Lower lobe of right lung (tissue), 2 donors: ENCODE measurements at regions not wholly inside any gene's neighbourhood (a gene's known extent, or its start where the extent isn't known, plus 50 kb on each side); places are given as distances from the start of the nearest gene placed in this dataset.
"Not testable (repeated sequence)": the region's sequence is repeated elsewhere in the genome, so short reads cannot be mapped to it uniquely, and the experiment has no call there.

Experiments
- ATAC-seq, 2 donors: fragments of 200-7000 bp; cut with Tn5 transposase; one replicate each; pipeline ENCODE4 v1.9.1; 2020 to 2022; ENCODE audit warnings: mild to moderate bottlenecking in 2 of 2, moderate library complexity in 2 of 2
- DNase-seq: peaks from one replicate; pipeline ENCODE4 v3.0.0-alpha.2; 2020
- H3K27ac ChIP-seq: fragments of 200-600 bp; one replicate; pipeline ENCODE4 v1.8.0; 2022
- H3K27me3 ChIP-seq: fragments of 200-600 bp; one replicate; pipeline ENCODE4 v1.8.0; 2022; ENCODE audit warnings: low read depth
- H3K36me3 ChIP-seq: fragments of 200-600 bp; one replicate; pipeline ENCODE4 v1.8.0; 2022; ENCODE audit warnings: mild to moderate bottlenecking
- H3K4me1 ChIP-seq: fragments of 200-600 bp; one replicate; pipeline ENCODE4 v1.8.0; 2022
- H3K4me3 ChIP-seq: fragments of 200-600 bp; one replicate; pipeline ENCODE4 v1.8.0; 2022; ENCODE audit warnings: mild to moderate bottlenecking
- H3K9me3 ChIP-seq: fragments of 200-600 bp; one replicate; pipeline ENCODE4 v1.8.0; 2022
- intact Hi-C: fragments of 100-400 bp; cut with DNase I; formaldehyde crosslinking; loops from one replicate; pipeline ENCODE4 v1.11.0; 2022
- TF ChIP-seq, protein P1 (sequence below): fragments of 200-600 bp; IDR thresholded peaks from one replicate; pipeline ENCODE4 v1.8.0; 2022; ENCODE audit warnings: antibody characterized with exemption, mild to moderate bottlenecking
- donor health status: DM: no; HTN: yes; CAD: no; lungs with severe emphysema.

DNA sequence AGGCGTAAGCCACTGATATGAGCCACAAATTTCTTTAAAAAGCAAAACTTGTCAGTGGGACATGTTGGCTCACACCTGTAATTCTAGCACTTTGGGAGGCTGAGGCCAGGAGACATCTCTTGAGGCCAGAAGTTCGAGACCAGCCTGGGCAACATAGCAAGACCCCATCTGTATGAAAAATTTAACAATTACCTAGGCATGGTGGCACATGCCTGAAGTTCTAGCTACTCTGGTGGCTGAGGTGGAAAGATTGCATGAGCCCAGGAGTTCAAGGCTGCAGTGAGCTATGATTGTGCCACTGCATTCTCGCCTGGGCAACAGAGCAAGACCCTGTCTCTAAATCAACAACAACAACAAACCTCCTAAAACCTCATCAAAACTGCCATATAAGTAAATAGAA is 147.6 kb upstream of the BARHL2 start:
- H3K4me1 ChIP-seq = no peaks in the 10 kb centered on the region
- no peak for DNase-seq
- no peaks in the 10 kb centered on the region for H3K27me3 ChIP-seq
- H3K4me3 ChIP-seq = no peak overlapping the region
- H3K36me3 ChIP-seq = no peaks in the 10 kb centered on the region
- intact Hi-C loops = no loop called here
- no peak for ATAC-seq
- TF ChIP-seq, protein P1, sequence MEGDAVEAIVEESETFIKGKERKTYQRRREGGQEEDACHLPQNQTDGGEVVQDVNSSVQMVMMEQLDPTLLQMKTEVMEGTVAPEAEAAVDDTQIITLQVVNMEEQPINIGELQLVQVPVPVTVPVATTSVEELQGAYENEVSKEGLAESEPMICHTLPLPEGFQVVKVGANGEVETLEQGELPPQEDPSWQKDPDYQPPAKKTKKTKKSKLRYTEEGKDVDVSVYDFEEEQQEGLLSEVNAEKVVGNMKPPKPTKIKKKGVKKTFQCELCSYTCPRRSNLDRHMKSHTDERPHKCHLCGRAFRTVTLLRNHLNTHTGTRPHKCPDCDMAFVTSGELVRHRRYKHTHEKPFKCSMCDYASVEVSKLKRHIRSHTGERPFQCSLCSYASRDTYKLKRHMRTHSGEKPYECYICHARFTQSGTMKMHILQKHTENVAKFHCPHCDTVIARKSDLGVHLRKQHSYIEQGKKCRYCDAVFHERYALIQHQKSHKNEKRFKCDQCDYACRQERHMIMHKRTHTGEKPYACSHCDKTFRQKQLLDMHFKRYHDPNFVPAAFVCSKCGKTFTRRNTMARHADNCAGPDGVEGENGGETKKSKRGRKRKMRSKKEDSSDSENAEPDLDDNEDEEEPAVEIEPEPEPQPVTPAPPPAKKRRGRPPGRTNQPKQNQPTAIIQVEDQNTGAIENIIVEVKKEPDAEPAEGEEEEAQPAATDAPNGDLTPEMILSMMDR = no peak
- H3K9me3 ChIP-seq = no peaks in the 10 kb centered on the region
- no peak overlapping the region for H3K27ac ChIP-seq

DNA sequence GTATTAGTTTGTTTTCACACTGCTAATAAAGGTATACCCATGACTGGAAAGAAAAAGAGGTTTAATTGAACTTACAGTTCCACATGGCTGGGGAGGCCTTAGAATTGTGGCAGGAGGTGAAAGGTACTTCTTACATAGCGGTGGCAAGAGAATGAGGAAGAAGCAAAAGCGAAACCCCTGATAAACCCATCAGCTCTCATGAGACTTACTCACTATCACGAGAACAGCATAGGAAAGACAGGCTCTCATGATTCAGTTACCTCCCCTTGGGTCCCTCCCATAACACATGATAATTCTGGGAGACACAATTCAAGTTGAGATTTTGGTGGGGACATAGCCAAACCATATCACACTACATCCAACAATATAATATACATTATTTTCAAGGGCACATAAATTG is 145.7 kb upstream of the BARHL2 start:
- no peaks in the 10 kb centered on the region for H3K4me1 ChIP-seq
- TF ChIP-seq, protein P1 = no peak
- DNase-seq = no peak
- no peaks in the 10 kb centered on the region for H3K9me3 ChIP-seq
- no peak for ATAC-seq
- H3K27ac ChIP-seq = no peak overlapping the region
- no peaks in the 10 kb centered on the region for H3K27me3 ChIP-seq
- intact Hi-C loops = no loop called here
- no peak overlapping the region for H3K4me3 ChIP-seq
- H3K36me3 ChIP-seq = no peaks in the 10 kb centered on the region

DNA sequence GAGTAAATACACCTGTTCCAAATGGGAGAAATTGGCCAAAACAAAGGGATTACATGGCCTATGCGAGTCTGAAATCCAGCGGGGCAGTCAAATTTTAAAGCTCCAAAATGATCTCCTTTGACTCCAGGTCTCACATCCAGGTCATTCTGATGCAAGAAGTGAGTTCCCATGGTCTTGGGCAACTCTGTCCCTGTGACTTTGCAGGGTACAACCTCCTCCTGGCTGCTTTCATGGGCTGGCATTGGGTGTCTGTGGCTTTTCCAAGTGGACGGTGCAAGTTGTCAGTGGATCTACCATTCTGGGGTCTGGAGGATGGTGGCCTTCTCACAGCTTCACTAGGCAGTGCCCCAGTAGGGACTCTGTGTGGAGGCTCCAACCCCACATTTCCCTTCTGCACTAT is 144.3 kb upstream of the BARHL2 start:
- H3K36me3 ChIP-seq, DNase-seq, intact Hi-C loops, H3K27me3 ChIP-seq, H3K9me3 ChIP-seq, H3K4me1 ChIP-seq, ATAC-seq, H3K4me3 ChIP-seq, H3K27ac ChIP-seq: not testable (repeated sequence)

DNA sequence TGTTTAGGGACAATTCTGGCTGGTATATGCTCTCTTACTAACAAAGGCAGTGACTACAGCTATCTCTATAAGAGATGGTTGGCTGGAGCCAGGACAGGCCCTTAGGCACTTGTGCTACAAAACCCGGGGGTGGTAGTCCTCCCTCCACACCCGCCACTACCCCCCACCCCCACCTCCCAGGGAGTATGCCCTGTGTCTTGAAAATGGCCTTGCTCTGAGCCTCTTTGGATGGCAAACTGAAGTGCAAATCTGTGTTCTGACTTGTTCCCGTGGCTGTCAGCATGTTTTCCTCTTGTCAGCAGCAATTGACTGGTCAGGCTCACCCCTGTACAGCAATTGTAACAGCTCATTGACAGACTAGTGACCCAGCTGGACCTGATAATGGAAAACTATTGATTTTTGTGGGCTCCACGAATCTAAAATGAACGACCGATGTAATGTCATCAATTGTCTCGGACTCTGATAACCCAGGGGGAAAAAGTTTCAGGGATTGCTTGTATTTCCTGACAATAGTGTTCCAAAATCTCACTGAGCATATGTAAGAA is 139.4 kb upstream of the BARHL2 start:
- H3K36me3 ChIP-seq = no peaks in the 10 kb centered on the region
- no peak for DNase-seq
- intact Hi-C loops = no loop called here
- H3K27ac ChIP-seq = no peak overlapping the region
- TF ChIP-seq, protein P1 = no peak
- no peak overlapping the region for H3K4me3 ChIP-seq
- H3K9me3 ChIP-seq = no peaks in the 10 kb centered on the region
- ATAC-seq = no peak
- H3K27me3 ChIP-seq = no peaks in the 10 kb centered on the region
- H3K4me1 ChIP-seq = peaks cover 6% of the 10 kb centered on the region

DNA sequence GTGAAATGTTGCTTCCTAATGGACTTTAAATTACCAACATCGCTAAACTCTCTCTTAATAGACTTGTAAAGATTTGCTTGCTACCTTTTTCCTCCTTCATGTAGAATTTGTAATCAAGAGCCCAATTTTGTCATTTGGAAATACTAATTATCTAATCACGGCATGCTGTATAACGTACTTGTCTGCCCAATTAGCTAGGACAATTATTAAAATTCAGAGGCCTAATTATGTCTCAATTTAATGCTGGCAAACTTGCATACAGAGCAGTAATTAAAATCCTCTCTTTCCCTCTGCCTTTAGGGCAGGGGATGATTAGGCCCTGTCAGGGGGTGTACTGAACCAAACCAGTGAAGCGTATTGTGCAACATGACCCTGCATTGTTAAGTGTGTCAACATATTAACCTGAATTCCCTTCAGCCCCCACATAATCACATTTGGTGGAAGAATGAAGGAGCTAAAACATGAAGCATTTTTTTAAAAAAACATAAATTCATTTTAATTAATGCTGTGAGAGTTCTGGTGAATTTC is 137.4 kb upstream of the BARHL2 start:
- ATAC-seq = no peak
- TF ChIP-seq, protein P1 = no peak
- DNase-seq = no peak
- H3K27ac ChIP-seq = no peak overlapping the region
- peaks cover 15% of the 10 kb centered on the region for H3K4me1 ChIP-seq
- H3K9me3 ChIP-seq = no peaks in the 10 kb centered on the region
- H3K4me3 ChIP-seq = no peak overlapping the region
- H3K27me3 ChIP-seq = no peaks in the 10 kb centered on the region
- intact Hi-C loops = no loop called here
- H3K36me3 ChIP-seq = no peaks in the 10 kb centered on the region

DNA sequence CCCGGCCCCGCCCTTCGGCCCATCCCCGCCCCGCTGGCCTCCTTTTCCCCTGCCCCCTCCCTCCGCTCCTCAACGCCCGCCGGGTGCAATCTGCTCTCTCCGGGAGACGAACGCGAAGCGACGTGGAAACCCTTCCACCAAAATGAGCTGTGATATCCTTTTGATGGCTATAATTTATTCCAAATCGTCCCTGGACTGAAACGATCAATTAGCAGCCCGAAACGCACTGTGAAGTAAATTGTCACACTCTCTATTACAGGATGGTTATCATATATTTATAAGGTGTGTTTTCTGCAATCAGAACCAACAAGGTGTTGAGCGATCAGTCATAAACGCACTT is 134.6 kb upstream of the BARHL2 start:
- no peaks in the 10 kb centered on the region for H3K9me3 ChIP-seq
- TF ChIP-seq, protein P1 = peak; percentile 26
- intact Hi-C loops = no loop called here
- ATAC-seq (no peak), DNase-seq (no peak)
- H3K4me1 ChIP-seq = peaks cover 15% of the 10 kb centered on the region
- peak overlapping the region; percentile 96 for H3K4me3 ChIP-seq
- H3K27me3 ChIP-seq = no peaks in the 10 kb centered on the region
- H3K36me3 ChIP-seq = no peaks in the 10 kb centered on the region
- no peak overlapping the region for H3K27ac ChIP-seq
